Nephron progenitor cell (in vitro differentiated cells): ENCODE measurements at regions not wholly inside any gene's neighbourhood (a gene's known extent, or its start where the extent isn't known, plus 50 kb on each side); places are given as distances from the start of the nearest gene placed in this dataset.
"Not testable (repeated sequence)": the region's sequence is repeated elsewhere in the genome, so short reads cannot be mapped to it uniquely, and the experiment has no call there.

ENCODE experiments used
- DNase-seq: peaks from one replicate; pipeline ENCODE4 v3.0.0; 2021
- H3K27ac Mint-ChIP-seq: 2 replicates; pipeline ENCODE4 v1.8.0; 2021; ENCODE audit warnings: mild to moderate bottlenecking, moderate library complexity, mixed read lengths
- H3K27me3 Mint-ChIP-seq: 2 replicates; pipeline ENCODE4 v1.8.0; 2021; ENCODE audit warnings: mild to moderate bottlenecking, low read depth, mixed read lengths; ENCODE audit not compliant: poor library complexity
- H3K36me3 Mint-ChIP-seq: 2 replicates; pipeline ENCODE4 v1.8.0; 2021; ENCODE audit warnings: low read depth, mixed read lengths
- H3K4me1 Mint-ChIP-seq: 2 replicates; pipeline ENCODE4 v1.8.0; 2021; ENCODE audit warnings: mixed read lengths
- H3K4me3 Mint-ChIP-seq: 2 replicates; pipeline ENCODE4 v1.8.0; 2021; ENCODE audit warnings: mild to moderate bottlenecking, moderate library complexity, mixed read lengths
- H3K9me3 Mint-ChIP-seq: 2 replicates; pipeline ENCODE4 v1.8.0; 2021; ENCODE audit warnings: mild to moderate bottlenecking, moderate library complexity, mixed read lengths
- CTCF ChIP-seq: fragments of 200-600 bp; sonication (generic); IDR thresholded peaks from 2 replicates; pipeline ENCODE4 v1.5.0; 2021; ENCODE audit warnings: antibody characterized with exemption

GRCh38 chr11:95414217-95414616 is 183.2 kb upstream of the SESN3 start:
- Mint-ChIP-seq H3K4me1 (no peaks in the 10 kb centered on the region), H3K4me3 (no peak overlapping the region), H3K9me3 (no peaks in the 10 kb centered on the region), H3K36me3 (no peaks in the 10 kb centered on the region), H3K27me3 (peaks cover 2% of the 10 kb centered on the region), H3K27ac (no peak overlapping the region)
- no peak for DNase-seq
- TF ChIP-seq CTCF = no peak

GRCh38 chr11:95413761-95414160 is 182.8 kb upstream of the SESN3 start:
- Mint-ChIP-seq H3K9me3 (no peaks in the 10 kb centered on the region), H3K27me3 (peaks cover 2% of the 10 kb centered on the region), H3K4me3 (no peak overlapping the region), H3K27ac (no peak overlapping the region), H3K36me3 (no peaks in the 10 kb centered on the region), H3K4me1 (no peaks in the 10 kb centered on the region)
- no peak for DNase-seq
- no peak for TF ChIP-seq CTCF

- no peaks in the 10 kb centered on the region for H3K36me3 Mint-ChIP-seq
- no peaks in the 10 kb centered on the region for H3K9me3 Mint-ChIP-seq
- H3K4me1 Mint-ChIP-seq = no peaks in the 10 kb centered on the region
- no peak overlapping the region for H3K27ac Mint-ChIP-seq
- peaks cover 2% of the 10 kb centered on the region for H3K27me3 Mint-ChIP-seq
- DNase-seq = no peak
- no peak for TF ChIP-seq CTCF
- no peak overlapping the region for H3K4me3 Mint-ChIP-seq
These were observed 182.0 kb upstream of the SESN3 start for GRCh38 chr11:95413021-95413420.

- H3K4me1 Mint-ChIP-seq = no peaks in the 10 kb centered on the region
- H3K4me3 Mint-ChIP-seq = no peak overlapping the region
- H3K9me3 Mint-ChIP-seq = no peaks in the 10 kb centered on the region
- no peaks in the 10 kb centered on the region for H3K36me3 Mint-ChIP-seq
- no peak overlapping the region for H3K27ac Mint-ChIP-seq
- TF ChIP-seq CTCF = no peak
- no peak for DNase-seq
- H3K27me3 Mint-ChIP-seq = peaks cover 2% of the 10 kb centered on the region
These were observed 181.1 kb upstream of the SESN3 start for GRCh38 chr11:95412074-95412473.

- not testable (repeated sequence) for H3K4me3 Mint-ChIP-seq, DNase-seq, H3K36me3 Mint-ChIP-seq, H3K27me3 Mint-ChIP-seq, H3K4me1 Mint-ChIP-seq, H3K27ac Mint-ChIP-seq, H3K9me3 Mint-ChIP-seq
These were observed 179.7 kb upstream of the SESN3 start for GRCh38 chr11:95410707-95411106.

- H3K27me3 Mint-ChIP-seq = peaks cover 3% of the 10 kb centered on the region
- H3K27ac Mint-ChIP-seq = no peak overlapping the region
- no peaks in the 10 kb centered on the region for H3K4me1 Mint-ChIP-seq
- H3K36me3 Mint-ChIP-seq = peaks cover 8% of the 10 kb centered on the region
- H3K4me3 Mint-ChIP-seq = no peak overlapping the region
- DNase-seq = no peak
- no peak for TF ChIP-seq CTCF
- H3K9me3 Mint-ChIP-seq = peaks cover 39% of the 10 kb centered on the region
These were observed 175.3 kb upstream of the SESN3 start for GRCh38 chr11:95406271-95406670.
